Natural killer cell (primary cell): ENCODE measurements at regions not wholly inside any gene's neighbourhood (a gene's known extent, or its start where the extent isn't known, plus 50 kb on each side); places are given as distances from the start of the nearest gene placed in this dataset.
A peak's percentile ranks its signal among the peaks of the same experiment; 100 is the strongest.

Source experiments
- ATAC-seq, 3 donors: fragments of 150-1000 bp in 2 of 3; fragments of 200-7000 bp in 1 of 3; cut with Tn5 transposase; 1 replicate in 1 of 3; 2 replicates in 2 of 3; pipeline ENCODE4 v1.10.0; 2021; ENCODE audit warnings: mild to moderate bottlenecking in 2 of 3, moderate library complexity in 2 of 3
- DNase-seq, 2 donors: peaks; one replicate each; pipeline versions ENCODE4 v3.0.0 to v3.0.0-alpha.2; 2013 to 2021; ENCODE audit warnings: mixed read lengths in 1 of 2
- H3K27ac ChIP-seq: one replicate; pipeline ENCODE4 v1.5.1; 2013; ENCODE audit warnings: mild to moderate bottlenecking, low read length
- H3K27me3 ChIP-seq: one replicate; pipeline ENCODE4 v1.6.1; 2013; ENCODE audit warnings: low read length; ENCODE audit not compliant: control insufficient read depth, insufficient read depth
- H3K36me3 ChIP-seq: one replicate; pipeline ENCODE4 v1.6.1; 2013; ENCODE audit warnings: low read length; ENCODE audit not compliant: control insufficient read depth, insufficient read depth
- H3K4me1 ChIP-seq: one replicate; pipeline ENCODE4 v1.6.1; 2013; ENCODE audit warnings: low read length; ENCODE audit not compliant: control insufficient read depth, insufficient read depth
- H3K4me3 ChIP-seq: one replicate; pipeline ENCODE4 v1.5.1; 2013; ENCODE audit warnings: low read length
- H3K9me3 ChIP-seq: one replicate; pipeline ENCODE4 v1.6.1; 2013; ENCODE audit warnings: low read length; ENCODE audit not compliant: control insufficient read depth, insufficient read depth
- H3K27ac Mint-ChIP-seq, 2 donors: one replicate each; pipeline ENCODE4 v1.8.0; 2022; ENCODE audit warnings: mild to moderate bottlenecking in 2 of 2, mixed read lengths in 2 of 2, moderate library complexity in 1 of 2
- H3K27me3 Mint-ChIP-seq, 2 donors: one replicate each; pipeline ENCODE4 v1.8.0; 2022; ENCODE audit warnings: low read depth in 2 of 2, mixed read lengths in 2 of 2
- H3K36me3 Mint-ChIP-seq: one replicate; pipeline ENCODE4 v1.8.0; 2022; ENCODE audit warnings: mixed read lengths
- H3K4me1 Mint-ChIP-seq, 2 donors: one replicate each; pipeline ENCODE4 v1.8.0; 2022; ENCODE audit warnings: mixed read lengths in 2 of 2
- H3K4me3 Mint-ChIP-seq: one replicate; pipeline ENCODE4 v1.8.0; 2022; ENCODE audit warnings: mild to moderate bottlenecking, moderate library complexity, mixed read lengths
- H3K9me3 Mint-ChIP-seq, 2 donors: one replicate each; pipeline ENCODE4 v1.8.0; 2022; ENCODE audit warnings: mixed read lengths in 2 of 2
- WGBS: methylation state at CpG from one replicate; pipeline ENCODE4 v1.1.7; 2013; ENCODE audit warnings: missing lambda C conversion rate; ENCODE audit not compliant: insufficient coverage; 5-methylcytosine and 5-hydroxymethylcytosine counted together
- intact Hi-C: fragments of 100-400 bp; cut with micrococcal nuclease; formaldehyde crosslinking; loops from one replicate; pipeline ENCODE4 v1.14.2; 2022
- TF ChIP-seq, protein P1 (sequence below): fragments of 200-600 bp; IDR thresholded peaks from one replicate; pipeline ENCODE4 v1.8.0; 2022; ENCODE audit warnings: antibody characterized with exemption

- Mint-ChIP-seq H3K36me3 (no peaks in the 10 kb centered on the region), H3K27me3 (no peaks in the 10 kb centered on the region), H3K27ac (no peak overlapping the region), H3K4me1 (no peaks in the 10 kb centered on the region), H3K9me3 (peaks cover 5 to 24% of the 10 kb centered on the region in 2 donors), H3K4me3 (no peak overlapping the region)
- Histone ChIP-seq H3K9me3 (no peaks in the 10 kb centered on the region), H3K36me3 (no peaks in the 10 kb centered on the region), H3K4me3 (no peak overlapping the region), H3K27me3 (no peaks in the 10 kb centered on the region), H3K27ac (no peak overlapping the region), H3K4me1 (no peaks in the 10 kb centered on the region)
- ATAC-seq: no peak
- no peak for DNase-seq
- TF ChIP-seq, protein P1, sequence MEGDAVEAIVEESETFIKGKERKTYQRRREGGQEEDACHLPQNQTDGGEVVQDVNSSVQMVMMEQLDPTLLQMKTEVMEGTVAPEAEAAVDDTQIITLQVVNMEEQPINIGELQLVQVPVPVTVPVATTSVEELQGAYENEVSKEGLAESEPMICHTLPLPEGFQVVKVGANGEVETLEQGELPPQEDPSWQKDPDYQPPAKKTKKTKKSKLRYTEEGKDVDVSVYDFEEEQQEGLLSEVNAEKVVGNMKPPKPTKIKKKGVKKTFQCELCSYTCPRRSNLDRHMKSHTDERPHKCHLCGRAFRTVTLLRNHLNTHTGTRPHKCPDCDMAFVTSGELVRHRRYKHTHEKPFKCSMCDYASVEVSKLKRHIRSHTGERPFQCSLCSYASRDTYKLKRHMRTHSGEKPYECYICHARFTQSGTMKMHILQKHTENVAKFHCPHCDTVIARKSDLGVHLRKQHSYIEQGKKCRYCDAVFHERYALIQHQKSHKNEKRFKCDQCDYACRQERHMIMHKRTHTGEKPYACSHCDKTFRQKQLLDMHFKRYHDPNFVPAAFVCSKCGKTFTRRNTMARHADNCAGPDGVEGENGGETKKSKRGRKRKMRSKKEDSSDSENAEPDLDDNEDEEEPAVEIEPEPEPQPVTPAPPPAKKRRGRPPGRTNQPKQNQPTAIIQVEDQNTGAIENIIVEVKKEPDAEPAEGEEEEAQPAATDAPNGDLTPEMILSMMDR: no peak
- 90% methylated on average over 4 of the region's 5 CpGs for WGBS
- intact Hi-C loops: no loop called here
Observed at GRCh38 chr2:34998741-34999140, 1356.8 kb upstream of the CRIM1 start.

GRCh38 chr2:34997779-34998178 is 1357.8 kb upstream of the CRIM1 start:
- no peaks in the 10 kb centered on the region for H3K4me1 ChIP-seq
- H3K36me3 ChIP-seq: no peaks in the 10 kb centered on the region
- intact Hi-C loops: no loop called here
- DNase-seq (no peak), ATAC-seq (no peak)
- H3K27me3 ChIP-seq: no peaks in the 10 kb centered on the region
- Mint-ChIP-seq H3K4me1 (no peaks in the 10 kb centered on the region), H3K36me3 (no peaks in the 10 kb centered on the region), H3K9me3 (peaks cover 5 to 22% of the 10 kb centered on the region in 2 donors), H3K27me3 (no peaks in the 10 kb centered on the region), H3K27ac (no peak overlapping the region), H3K4me3 (no peak overlapping the region)
- TF ChIP-seq, protein P1: no peak
- H3K27ac ChIP-seq: no peak overlapping the region
- H3K4me3 ChIP-seq: no peak overlapping the region
- 91% methylated on average over 6 of the region's 6 CpGs for WGBS
- peaks cover under 1% of the 10 kb centered on the region for H3K9me3 ChIP-seq

GRCh38 chr2:34995196-34995595 is 1360.4 kb upstream of the CRIM1 start:
- Mint-ChIP-seq H3K27me3 (no peaks in the 10 kb centered on the region), H3K36me3 (no peaks in the 10 kb centered on the region), H3K9me3 (peaks cover 6 to 26% of the 10 kb centered on the region in 2 donors), H3K4me1 (no peaks in the 10 kb centered on the region), H3K4me3 (no peak overlapping the region), H3K27ac (no peak overlapping the region)
- Histone ChIP-seq H3K9me3 (peaks cover 4% of the 10 kb centered on the region), H3K4me3 (no peak overlapping the region), H3K4me1 (no peaks in the 10 kb centered on the region), H3K36me3 (no peaks in the 10 kb centered on the region), H3K27ac (no peak overlapping the region), H3K27me3 (no peaks in the 10 kb centered on the region)
- DNase-seq (no peak), ATAC-seq (no peak)
- TF ChIP-seq, protein P1: no peak
- intact Hi-C loops: no loop called here
- WGBS: 86% methylated on average over 2 of the region's 2 CpGs

- DNase-seq: no peak
- H3K27me3 ChIP-seq: no peaks in the 10 kb centered on the region
- H3K4me1 ChIP-seq: no peaks in the 10 kb centered on the region
- no peaks in the 10 kb centered on the region for H3K27me3 Mint-ChIP-seq
- H3K36me3 ChIP-seq: no peaks in the 10 kb centered on the region
- no peak overlapping the region for H3K4me3 Mint-ChIP-seq
- TF ChIP-seq, protein P1: no peak
- no peaks in the 10 kb centered on the region for H3K36me3 Mint-ChIP-seq
- H3K27ac Mint-ChIP-seq: no peak overlapping the region
- ATAC-seq: peak in 1 of 3 donors; percentile 17
- 91% methylated on average over 24 of the region's 24 CpGs for WGBS
- H3K9me3 ChIP-seq: peaks cover 4% of the 10 kb centered on the region
- H3K4me1 Mint-ChIP-seq: no peaks in the 10 kb centered on the region
- H3K9me3 Mint-ChIP-seq: peaks cover 9 to 14% of the 10 kb centered on the region in 2 donors
- intact Hi-C loops: no loop called here
- no peak overlapping the region for H3K27ac ChIP-seq
- no peak overlapping the region for H3K4me3 ChIP-seq
Observed at GRCh38 chr2:34991508-34992274, 1363.9 kb upstream of the CRIM1 start.
